Stimulated activated effector memory CD8-positive, alpha-beta T cell treated with anti-CD3 and anti-CD28 coated beads, Interleukin-12 subunit alpha, Interleukin-12 subunit beta, amount 100 ng/mL, for 72 hours (primary cell): ENCODE measurements at regions not wholly inside any gene's neighbourhood (a gene's known extent, or its start where the extent isn't known, plus 50 kb on each side); places are given as distances from the start of the nearest gene placed in this dataset.
"Not testable (repeated sequence)": the region's sequence is repeated elsewhere in the genome, so short reads cannot be mapped to it uniquely, and the experiment has no call there.

Experiments
- ATAC-seq: fragments of 150-1000 bp; cut with Tn5 transposase; 2 replicates; pipeline ENCODE4 v1.10.0; 2021
- DNase-seq, 2 donors: peaks; one replicate each; pipeline ENCODE4 v3.0.0; 2021 to 2022; ENCODE audit warnings: low spot score in 2 of 2
- H3K27ac Mint-ChIP-seq: one replicate; pipeline ENCODE4 v1.8.0; 2022; ENCODE audit warnings: mild to moderate bottlenecking, mixed read lengths
- H3K36me3 Mint-ChIP-seq: one replicate; pipeline ENCODE4 v1.8.0; 2022; ENCODE audit warnings: mild to moderate bottlenecking, mixed read lengths
- H3K4me1 Mint-ChIP-seq: one replicate; pipeline ENCODE4 v1.8.0; 2022; ENCODE audit warnings: mixed read lengths
- H3K4me3 Mint-ChIP-seq: one replicate; pipeline ENCODE4 v1.8.0; 2022; ENCODE audit warnings: mild to moderate bottlenecking, mixed read lengths
- H3K9me3 Mint-ChIP-seq: one replicate; pipeline ENCODE4 v1.8.0; 2022; ENCODE audit warnings: mixed read lengths

DNA sequence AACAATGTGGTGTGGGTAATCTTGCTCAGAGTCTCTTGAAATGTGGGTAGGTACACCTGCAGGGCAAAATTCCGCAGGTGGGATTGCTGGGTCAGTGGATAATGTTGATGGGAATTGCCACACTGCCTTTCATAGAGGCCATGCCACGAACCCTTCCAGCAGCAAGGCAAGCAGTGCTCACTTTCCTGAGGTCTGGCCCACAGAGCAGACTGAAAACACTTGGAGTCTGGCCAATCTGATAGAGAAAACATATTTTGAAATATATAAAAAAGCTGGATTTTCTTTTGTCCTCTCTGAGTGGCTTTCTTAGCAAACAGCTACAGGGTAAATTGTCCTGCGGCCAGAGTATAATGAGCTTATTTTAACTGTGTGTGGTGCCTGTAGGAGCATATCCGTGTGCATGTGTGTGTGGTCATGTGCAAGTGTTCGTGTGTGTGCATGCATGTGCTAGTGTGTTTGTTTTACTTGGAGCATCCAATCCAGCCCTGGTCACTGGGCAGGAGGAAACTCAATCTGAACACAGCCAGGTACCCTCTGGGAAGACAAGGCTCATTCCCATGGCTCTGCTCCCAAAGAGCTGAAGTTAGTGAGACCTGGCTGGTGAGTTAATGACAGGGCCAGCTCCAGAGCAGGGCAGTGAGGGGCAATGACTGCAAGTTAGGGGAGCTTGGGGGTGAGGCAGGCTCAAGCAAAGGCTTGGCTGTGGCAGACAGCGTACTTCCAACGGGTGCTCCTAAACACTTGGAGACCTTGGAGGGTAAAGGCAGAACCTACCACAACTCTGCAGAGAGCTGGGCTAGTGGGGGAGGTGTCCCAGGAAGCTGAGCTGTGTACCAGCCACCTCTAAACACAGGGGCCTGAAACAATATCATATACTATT, 91.3 kb downstream of the PLXNA1 start:
- peaks cover 6% of the 10 kb centered on the region for H3K4me1 Mint-ChIP-seq
- no peak overlapping the region for H3K27ac Mint-ChIP-seq
- H3K9me3 Mint-ChIP-seq = no peaks in the 10 kb centered on the region
- no peak for DNase-seq
- ATAC-seq = no peak
- no peaks in the 10 kb centered on the region for H3K36me3 Mint-ChIP-seq
- no peak overlapping the region for H3K4me3 Mint-ChIP-seq

DNA sequence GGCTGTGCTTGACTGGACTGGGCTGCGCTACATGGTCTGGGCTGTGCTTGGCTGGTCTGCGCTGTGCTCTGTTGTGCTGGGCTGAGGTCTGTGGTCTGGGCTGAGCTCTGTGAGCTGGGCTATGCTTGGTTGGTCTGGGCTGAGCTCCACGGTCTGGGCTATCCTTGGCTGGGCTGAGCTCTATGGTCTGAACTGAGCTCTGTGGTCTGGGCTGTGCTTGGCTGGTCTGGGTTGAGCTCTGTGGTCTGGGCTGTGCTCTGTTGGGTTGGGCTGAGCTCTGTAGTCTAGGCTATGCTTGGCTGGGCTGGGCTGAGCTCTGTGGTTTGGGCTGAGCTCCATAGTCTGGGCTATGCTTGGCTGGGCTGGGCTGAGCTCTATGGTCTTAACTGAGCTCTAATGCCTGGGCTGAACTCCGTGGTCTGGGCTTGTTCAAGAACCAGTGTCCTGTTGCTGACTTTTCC, 92.0 kb downstream of the PLXNA1 start:
- H3K36me3 Mint-ChIP-seq = no peaks in the 10 kb centered on the region
- peaks cover 6% of the 10 kb centered on the region for H3K4me1 Mint-ChIP-seq
- H3K4me3 Mint-ChIP-seq = no peak overlapping the region
- H3K9me3 Mint-ChIP-seq = no peaks in the 10 kb centered on the region
- DNase-seq (no peak), ATAC-seq (peak; percentile 55)
- no peak overlapping the region for H3K27ac Mint-ChIP-seq

DNA sequence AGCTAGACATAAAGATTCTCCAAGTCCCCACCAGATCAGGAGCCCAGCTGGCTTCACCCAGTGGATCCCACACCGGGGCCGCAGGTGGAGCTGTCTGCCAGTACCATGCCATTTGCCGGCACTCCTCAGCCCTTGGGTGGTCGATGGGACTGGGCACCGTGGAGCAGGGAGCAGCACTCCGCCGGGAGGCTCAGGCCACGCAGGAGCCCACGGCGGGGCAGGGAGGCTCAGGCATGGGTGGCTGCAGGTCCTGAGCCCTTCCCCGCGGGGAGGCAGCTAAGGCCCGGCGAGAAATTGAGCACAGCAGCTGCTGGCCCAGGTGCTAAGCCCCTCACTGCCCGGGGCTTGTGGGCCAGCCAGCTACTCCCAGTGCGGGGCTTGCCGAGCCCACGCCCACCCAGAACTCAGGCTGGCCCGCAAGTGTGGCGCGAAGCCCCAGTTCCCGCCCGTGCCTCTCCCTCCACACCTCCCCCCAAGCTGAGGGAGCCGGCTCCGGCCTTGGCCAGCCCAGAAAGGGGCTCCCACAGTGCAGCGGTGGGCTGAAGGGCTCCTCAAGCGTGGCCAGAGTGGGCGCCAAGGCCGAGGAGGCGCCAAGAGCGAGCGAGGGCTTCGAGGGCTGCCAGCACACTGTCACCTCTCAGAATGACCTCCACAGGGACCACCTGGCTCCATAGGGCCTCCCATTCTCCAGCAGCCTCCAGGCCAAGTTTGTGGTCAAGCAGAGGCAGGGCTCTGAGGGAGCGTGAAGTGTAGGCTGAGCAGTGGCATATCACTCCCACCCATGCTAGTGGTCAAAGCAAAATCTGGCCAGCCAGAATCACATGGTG, 93.5 kb downstream of the PLXNA1 start:
- H3K4me1 Mint-ChIP-seq, ATAC-seq, H3K36me3 Mint-ChIP-seq, H3K27ac Mint-ChIP-seq, H3K9me3 Mint-ChIP-seq, H3K4me3 Mint-ChIP-seq, DNase-seq: not testable (repeated sequence)

DNA sequence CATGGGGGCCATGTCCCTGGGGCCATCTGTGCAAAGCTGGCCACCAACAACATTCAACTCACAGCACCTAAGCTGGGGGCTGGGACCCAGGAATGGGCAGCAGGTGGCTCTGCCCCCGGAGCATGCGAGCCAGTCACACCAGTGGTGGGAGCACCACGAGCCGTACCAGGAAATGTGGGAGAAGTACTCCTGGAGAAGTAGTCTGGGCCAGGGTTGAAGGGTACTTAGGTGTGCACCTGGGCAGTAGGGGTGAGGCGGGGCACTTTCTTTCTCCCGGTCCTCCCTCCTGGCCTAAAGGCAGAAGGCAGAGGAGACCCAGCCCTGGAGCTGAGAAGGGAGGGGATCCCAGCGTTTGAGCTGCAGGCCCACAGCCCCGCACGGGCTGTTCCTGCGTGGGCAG, 94.2 kb downstream of the PLXNA1 start:
- Mint-ChIP-seq H3K4me1 (peaks cover 6% of the 10 kb centered on the region), H3K9me3 (no peaks in the 10 kb centered on the region), H3K36me3 (no peaks in the 10 kb centered on the region), H3K4me3 (no peak overlapping the region), H3K27ac (no peak overlapping the region)
- ATAC-seq = no peak
- DNase-seq = no peak

DNA sequence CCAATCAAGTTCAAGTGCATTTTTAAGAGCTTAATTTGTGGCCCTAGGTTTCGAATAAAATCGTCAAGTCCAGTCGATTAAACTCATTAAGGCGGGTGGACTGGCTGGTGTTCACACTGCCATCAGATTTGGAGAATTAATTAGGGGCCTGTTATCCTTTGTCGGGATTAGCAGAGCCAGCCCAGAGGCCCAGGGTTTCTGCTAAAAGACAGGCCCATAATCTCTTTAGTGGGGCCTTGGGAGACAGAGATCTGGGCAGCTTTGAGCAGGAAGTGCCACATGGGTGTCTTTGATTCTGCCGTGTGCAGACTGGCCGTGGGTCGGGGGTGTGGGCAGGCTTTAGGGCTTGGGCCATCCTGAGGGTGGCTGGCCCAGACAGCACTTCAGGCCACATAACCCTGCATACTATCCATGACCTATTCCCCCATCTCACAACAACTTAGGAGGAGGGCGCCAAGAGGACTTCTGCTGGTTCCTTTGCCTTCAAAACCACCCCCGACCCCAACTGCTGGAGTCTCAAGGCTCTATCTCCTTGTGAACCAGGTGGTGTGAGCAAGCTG, 94.7 kb downstream of the PLXNA1 start:
- H3K4me1 Mint-ChIP-seq = peaks cover 6% of the 10 kb centered on the region
- no peak overlapping the region for H3K4me3 Mint-ChIP-seq
- ATAC-seq (no peak), DNase-seq (no peak)
- no peak overlapping the region for H3K27ac Mint-ChIP-seq
- no peaks in the 10 kb centered on the region for H3K36me3 Mint-ChIP-seq
- no peaks in the 10 kb centered on the region for H3K9me3 Mint-ChIP-seq

DNA sequence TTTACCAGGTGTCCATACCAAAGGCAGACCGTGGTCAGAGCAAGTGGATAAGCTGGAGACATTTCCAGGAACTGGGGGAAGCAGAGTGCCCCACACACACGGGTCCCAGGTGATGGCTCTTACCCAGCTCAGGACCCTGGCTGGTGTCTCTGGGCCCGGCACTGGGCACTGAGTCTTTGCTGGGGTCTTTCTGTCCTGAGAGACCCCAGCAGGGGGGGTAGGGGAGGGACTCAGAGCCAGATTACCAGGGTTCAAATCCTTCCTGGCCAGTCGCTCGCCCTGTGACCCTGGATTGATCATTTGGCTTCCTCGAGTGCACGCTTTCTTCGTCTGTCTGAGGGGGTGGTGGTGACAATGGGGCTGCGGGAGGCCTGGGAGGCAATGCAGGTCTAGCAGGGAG, 95.7 kb downstream of the PLXNA1 start:
- no peaks in the 10 kb centered on the region for H3K9me3 Mint-ChIP-seq

DNA sequence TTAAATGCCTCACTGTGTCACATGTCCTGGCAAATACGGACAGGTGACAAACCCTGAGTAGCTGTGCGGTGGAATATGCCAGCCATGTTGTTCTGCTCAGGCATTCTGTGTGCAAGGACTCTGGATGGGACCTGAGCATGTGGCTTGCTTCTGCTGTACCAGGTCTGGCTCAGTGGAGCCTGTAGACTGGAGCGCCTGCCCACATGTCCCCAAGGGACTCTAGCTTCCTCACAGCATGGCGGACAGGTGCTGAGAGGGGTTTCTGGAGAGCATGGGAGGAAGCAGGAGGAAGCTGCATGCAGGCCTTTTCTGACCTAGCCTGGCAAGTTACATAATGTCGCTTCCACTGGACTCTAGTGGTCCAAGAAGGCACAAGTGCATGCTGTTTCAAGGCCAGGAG, 96.3 kb downstream of the PLXNA1 start:
- ATAC-seq (no peak), DNase-seq (no peak)
- H3K27ac Mint-ChIP-seq = no peak overlapping the region
- no peaks in the 10 kb centered on the region for H3K36me3 Mint-ChIP-seq
- no peaks in the 10 kb centered on the region for H3K9me3 Mint-ChIP-seq
- peaks cover 6% of the 10 kb centered on the region for H3K4me1 Mint-ChIP-seq
- H3K4me3 Mint-ChIP-seq = no peak overlapping the region

More for the DNA sequence above, 95.7 kb downstream of the PLXNA1 start:
- Mint-ChIP-seq H3K4me1 (peaks cover 6% of the 10 kb centered on the region), H3K36me3 (no peaks in the 10 kb centered on the region), H3K27ac (no peak overlapping the region), H3K4me3 (no peak overlapping the region)
- ATAC-seq (no peak), DNase-seq (no peak)

DNA sequence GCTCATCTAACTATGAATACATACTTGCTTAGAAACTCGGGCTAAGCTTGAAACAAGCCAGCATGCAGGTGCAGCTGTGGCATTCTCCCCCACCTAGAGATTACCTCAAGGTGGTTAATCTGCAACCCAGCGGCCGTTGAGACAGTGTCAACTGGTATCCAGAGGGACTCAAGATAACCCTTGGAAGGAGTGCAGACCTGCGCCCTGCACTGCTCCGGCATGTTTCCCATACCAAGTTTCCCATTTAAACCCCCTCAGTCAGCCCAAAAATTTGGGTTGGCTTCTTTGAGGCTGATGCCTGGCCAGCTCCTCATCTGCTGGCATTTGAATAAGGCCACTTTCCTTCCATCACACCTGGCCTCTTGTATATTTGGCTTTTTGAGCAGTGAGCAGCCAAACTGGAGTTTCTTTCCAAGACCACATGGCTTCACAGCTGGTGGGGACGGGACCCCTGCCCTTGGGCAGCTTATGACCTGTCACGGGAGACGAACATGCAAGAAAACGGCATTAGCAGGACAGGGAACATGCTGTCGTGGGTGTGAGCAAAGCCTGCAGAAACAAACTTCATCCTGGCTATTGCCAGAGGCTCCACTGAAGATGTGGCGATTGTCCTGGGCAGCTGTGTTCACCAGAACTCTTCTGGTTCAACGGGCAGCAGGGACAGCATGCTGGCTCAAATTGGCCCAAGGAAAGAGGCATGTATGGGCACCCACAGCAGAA, 98.2 kb downstream of the PLXNA1 start:
- no peaks in the 10 kb centered on the region for H3K9me3 Mint-ChIP-seq
- no peaks in the 10 kb centered on the region for H3K4me1 Mint-ChIP-seq
- H3K36me3 Mint-ChIP-seq = no peaks in the 10 kb centered on the region
- no peak for DNase-seq
- no peak for ATAC-seq
- no peak overlapping the region for H3K4me3 Mint-ChIP-seq
- H3K27ac Mint-ChIP-seq = no peak overlapping the region

DNA sequence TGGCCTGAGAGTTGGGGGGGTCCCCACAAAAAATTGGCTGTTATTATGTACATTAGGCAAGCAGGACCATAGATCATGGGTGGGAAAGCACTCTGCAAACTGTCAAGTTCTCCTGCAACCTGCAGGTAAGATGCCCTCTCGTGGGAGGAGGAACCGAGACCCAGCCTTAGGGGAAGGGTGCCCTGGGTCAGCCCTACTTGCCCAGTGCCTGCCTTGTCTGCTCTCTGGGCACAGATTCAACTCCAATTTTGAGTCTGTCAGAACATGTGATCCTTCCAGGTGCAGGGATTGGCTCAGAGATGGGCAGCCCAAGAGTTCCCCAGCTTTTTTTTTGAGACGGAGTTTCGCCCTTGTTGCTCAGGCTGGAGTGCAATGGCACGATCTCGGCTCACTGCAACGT, 99.2 kb downstream of the PLXNA1 start:
- Mint-ChIP-seq H3K36me3 (no peaks in the 10 kb centered on the region), H3K4me1 (no peaks in the 10 kb centered on the region), H3K4me3 (no peak overlapping the region), H3K27ac (no peak overlapping the region), H3K9me3 (no peaks in the 10 kb centered on the region)
- ATAC-seq (no peak), DNase-seq (no peak)

DNA sequence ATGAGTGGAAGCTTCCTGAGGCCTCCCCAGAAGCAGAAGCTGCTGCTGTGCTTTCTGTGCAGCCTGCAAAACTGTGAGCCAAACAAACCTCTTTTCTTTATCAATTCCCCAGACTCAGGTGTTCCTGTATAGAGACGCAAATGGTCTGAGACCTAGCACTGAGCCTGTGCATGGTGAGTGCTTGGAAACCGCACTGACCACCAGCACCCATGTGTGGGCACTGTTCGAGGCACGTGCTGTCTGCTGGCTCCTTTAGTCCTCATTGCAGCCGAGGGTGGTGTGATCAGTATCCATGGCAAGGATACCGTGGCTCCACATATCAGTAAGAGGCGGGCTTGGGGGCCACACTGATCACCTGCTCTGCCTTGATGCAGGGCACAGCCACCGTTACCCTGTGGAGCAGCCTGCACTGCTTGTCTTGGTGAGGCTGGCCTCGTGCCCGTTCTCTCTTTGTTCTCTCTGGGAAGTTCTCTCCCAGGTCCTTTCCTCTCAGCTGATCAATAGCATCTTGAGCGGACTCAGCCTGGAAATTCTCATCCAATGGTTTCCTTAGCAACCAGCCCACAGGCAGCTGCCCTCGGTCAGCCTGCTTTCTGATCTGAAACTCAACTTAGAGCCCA, 101.0 kb downstream of the PLXNA1 start:
- Mint-ChIP-seq H3K4me1 (no peaks in the 10 kb centered on the region), H3K9me3 (no peaks in the 10 kb centered on the region), H3K27ac (no peak overlapping the region), H3K4me3 (no peak overlapping the region), H3K36me3 (no peaks in the 10 kb centered on the region)
- peak; percentile 6 for ATAC-seq
- no peak for DNase-seq

DNA sequence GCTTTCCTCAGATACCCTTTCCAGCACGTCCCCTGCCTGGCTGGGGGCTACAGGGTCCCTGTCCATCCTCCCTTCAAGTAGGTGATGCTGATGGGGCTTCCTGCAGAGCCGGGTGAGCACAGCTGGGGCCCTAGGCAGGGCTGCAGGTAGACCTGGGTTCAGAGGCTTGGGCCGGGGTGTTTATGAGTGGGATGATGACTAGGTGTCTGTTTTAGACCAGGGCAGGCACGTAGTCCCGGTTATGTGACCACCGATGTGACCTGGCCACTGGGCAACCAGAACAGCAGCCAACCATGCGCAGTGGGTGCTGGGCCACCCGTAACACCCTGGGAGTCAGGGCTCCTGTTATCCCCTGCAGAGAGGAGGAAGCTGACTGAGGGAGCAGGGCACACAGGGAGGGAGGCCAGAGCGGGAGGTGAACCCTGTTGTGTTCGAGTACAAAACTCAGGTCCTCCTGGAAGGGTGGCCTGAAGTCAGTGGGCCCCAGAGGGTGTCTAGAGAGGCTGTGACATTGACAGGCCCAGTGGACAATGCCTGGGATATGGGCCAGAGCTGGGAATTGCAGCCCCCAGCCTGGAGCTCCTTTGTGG, 101.6 kb downstream of the PLXNA1 start:
- Mint-ChIP-seq H3K27ac (no peak overlapping the region), H3K36me3 (no peaks in the 10 kb centered on the region), H3K4me3 (no peak overlapping the region), H3K4me1 (no peaks in the 10 kb centered on the region), H3K9me3 (no peaks in the 10 kb centered on the region)
- DNase-seq (no peak), ATAC-seq (no peak)

DNA sequence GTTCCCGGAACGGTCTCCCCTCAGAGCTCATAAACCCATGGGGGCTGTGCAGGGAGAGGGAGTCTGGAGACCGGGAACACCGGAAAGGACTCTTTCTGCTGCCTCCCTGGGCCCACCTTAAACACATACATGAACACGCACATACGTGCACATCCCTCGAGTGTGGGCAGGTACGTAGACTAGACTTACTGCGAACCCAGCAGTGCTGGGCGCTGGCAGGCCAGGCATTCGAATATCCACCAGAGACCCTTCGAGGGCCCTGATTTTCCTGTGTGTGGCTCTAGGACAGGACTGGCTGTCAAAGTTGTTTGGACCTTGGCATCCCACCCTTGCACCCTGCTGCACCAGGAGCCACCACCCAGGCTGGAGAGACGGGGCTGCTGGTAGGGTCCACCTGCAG, 102.7 kb downstream of the PLXNA1 start:
- Mint-ChIP-seq H3K36me3 (no peaks in the 10 kb centered on the region), H3K4me3 (no peak overlapping the region), H3K9me3 (no peaks in the 10 kb centered on the region), H3K27ac (no peak overlapping the region), H3K4me1 (no peaks in the 10 kb centered on the region)
- DNase-seq = no peak
- no peak for ATAC-seq

DNA sequence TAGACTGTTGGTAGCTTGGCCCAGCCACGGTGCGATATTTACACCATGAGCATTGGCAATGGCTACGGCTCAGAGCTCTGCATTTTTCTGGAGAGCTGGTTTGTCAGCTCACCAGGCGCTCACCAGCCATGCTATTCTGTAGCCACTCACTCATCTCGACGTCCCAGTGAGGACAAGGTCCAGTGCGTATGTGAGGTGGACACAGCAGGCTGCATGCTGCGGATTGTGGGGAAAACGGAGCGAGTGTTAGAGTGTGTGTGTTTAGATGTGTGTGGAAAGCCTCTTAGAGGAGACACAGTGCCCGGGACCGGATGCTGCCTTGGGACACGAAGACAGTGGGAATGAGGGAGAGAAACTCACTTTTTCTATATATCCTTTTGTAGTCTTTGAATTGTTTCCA, 103.7 kb downstream of the PLXNA1 start:
- not testable (repeated sequence) for H3K4me3 Mint-ChIP-seq, H3K9me3 Mint-ChIP-seq, DNase-seq, H3K36me3 Mint-ChIP-seq, H3K4me1 Mint-ChIP-seq, H3K27ac Mint-ChIP-seq, ATAC-seq

DNA sequence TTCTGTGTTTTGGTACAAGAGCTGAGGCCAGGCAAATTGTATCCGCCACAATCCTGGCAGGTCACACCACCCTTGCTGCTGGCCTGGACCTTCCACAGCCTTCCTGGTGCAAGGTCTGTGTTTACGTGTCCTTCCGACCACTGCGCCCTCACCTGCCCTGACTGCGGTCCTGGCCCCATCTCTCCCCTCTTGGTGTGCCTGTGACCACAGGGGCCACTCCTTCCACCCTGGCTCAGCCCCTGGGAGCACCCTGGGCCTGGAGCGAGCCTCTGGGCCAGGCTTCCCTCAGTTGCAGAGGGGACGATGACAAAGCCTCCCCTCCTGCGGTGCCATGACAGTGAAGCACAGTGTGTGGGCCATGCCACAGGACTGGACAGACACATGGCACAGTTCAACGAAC, 104.5 kb downstream of the PLXNA1 start:
- no peaks in the 10 kb centered on the region for H3K36me3 Mint-ChIP-seq
- no peaks in the 10 kb centered on the region for H3K4me1 Mint-ChIP-seq
- no peak overlapping the region for H3K4me3 Mint-ChIP-seq
- no peak for DNase-seq
- H3K9me3 Mint-ChIP-seq = no peaks in the 10 kb centered on the region
- no peak for ATAC-seq
- H3K27ac Mint-ChIP-seq = no peak overlapping the region
